Panc1 (cell line): ENCODE measurements at regions not wholly inside any gene's neighbourhood (a gene's known extent, or its start where the extent isn't known, plus 50 kb on each side); places are given as distances from the start of the nearest gene placed in this dataset.

Experiments
- CTCF ChIP-seq: fragments of 450-650 bp; IDR thresholded peaks from 2 replicates; pipeline ENCODE4 v1.5.1; 2017; ENCODE audit warnings: mild to moderate bottlenecking
- POLR2AphosphoS5 ChIP-seq: IDR thresholded peaks from 2 replicates; pipeline ENCODE4 v1.6.1; 2012; ENCODE audit warnings: mild to moderate bottlenecking, low read depth, low read length, moderate library complexity
- TCF7L2 ChIP-seq: IDR thresholded peaks from 2 replicates; pipeline ENCODE4 v1.6.1; 2011; ENCODE audit warnings: mild to moderate bottlenecking, low read depth, low read length, inconsistent platforms
- TF ChIP-seq, protein P1 (sequence below), 2 experiments: IDR thresholded peaks; 2 replicates each; pipeline ENCODE4 v1.6.1; 2011 to 2012; ENCODE audit warnings: low read depth in 2 of 2, control low read depth in 1 of 2, low read length in 1 of 2, mild to moderate bottlenecking in 1 of 2, moderate library complexity in 1 of 2; ENCODE audit not compliant: insufficient read depth in 1 of 2

GRCh38 chr5:24080046-24080445 lies 564.7 kb downstream of the CDH10 start:
- TF ChIP-seq POLR2AphosphoS5 (no peak), CTCF (no peak), TCF7L2 (no peak)
- TF ChIP-seq, protein P1, sequence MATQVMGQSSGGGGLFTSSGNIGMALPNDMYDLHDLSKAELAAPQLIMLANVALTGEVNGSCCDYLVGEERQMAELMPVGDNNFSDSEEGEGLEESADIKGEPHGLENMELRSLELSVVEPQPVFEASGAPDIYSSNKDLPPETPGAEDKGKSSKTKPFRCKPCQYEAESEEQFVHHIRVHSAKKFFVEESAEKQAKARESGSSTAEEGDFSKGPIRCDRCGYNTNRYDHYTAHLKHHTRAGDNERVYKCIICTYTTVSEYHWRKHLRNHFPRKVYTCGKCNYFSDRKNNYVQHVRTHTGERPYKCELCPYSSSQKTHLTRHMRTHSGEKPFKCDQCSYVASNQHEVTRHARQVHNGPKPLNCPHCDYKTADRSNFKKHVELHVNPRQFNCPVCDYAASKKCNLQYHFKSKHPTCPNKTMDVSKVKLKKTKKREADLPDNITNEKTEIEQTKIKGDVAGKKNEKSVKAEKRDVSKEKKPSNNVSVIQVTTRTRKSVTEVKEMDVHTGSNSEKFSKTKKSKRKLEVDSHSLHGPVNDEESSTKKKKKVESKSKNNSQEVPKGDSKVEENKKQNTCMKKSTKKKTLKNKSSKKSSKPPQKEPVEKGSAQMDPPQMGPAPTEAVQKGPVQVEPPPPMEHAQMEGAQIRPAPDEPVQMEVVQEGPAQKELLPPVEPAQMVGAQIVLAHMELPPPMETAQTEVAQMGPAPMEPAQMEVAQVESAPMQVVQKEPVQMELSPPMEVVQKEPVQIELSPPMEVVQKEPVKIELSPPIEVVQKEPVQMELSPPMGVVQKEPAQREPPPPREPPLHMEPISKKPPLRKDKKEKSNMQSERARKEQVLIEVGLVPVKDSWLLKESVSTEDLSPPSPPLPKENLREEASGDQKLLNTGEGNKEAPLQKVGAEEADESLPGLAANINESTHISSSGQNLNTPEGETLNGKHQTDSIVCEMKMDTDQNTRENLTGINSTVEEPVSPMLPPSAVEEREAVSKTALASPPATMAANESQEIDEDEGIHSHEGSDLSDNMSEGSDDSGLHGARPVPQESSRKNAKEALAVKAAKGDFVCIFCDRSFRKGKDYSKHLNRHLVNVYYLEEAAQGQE (IDR thresholded peaks at IDR 0.05; ENCODE audit: insufficient read depth in 1 of 2, low read depth in 2 of 2, low read length in 1 of 2) = no peak
